ENCODE measurements at regions not wholly inside any gene's neighbourhood (a gene's known extent, or its start where the extent isn't known, plus 50 kb on each side); places are given as distances from the start of the nearest gene placed in this dataset.

- TF ChIP-seq EZH2 (IDR thresholded peaks at IDR 0.05; ENCODE audit: insufficient read depth, poor library complexity, severe bottlenecking) (no peak), EZH2phosphoT487 (IDR thresholded peaks at IDR 0.05; ENCODE audit: insufficient read depth, low read depth) (no peak)
These were observed 96.1 kb upstream of the ELAC2 start for GRCh38 chr17:13113821-13114525.

Data from GM23248 (cell line).